HG03378 (cell line): ENCODE measurements at regions not wholly inside any gene's neighbourhood (a gene's known extent, or its start where the extent isn't known, plus 50 kb on each side); places are given as distances from the start of the nearest gene placed in this dataset.
"Not testable (repeated sequence)": the region's sequence is repeated elsewhere in the genome, so short reads cannot be mapped to it uniquely, and the experiment has no call there.

Source experiments
- ATAC-seq: cut with Tn5 transposase; IDR thresholded peaks from one replicate; pipeline ENCODE4 v1.9.1; 2021; ENCODE audit warnings: mild to moderate bottlenecking, moderate library complexity; ENCODE audit not compliant: unreplicated experiment

- no peak for ATAC-seq
Observed at GRCh38 chr4:181821039-181822004, 421.9 kb upstream of the TENM3 start.

GRCh38 chr4:181822005-181822375 lies 421.2 kb upstream of the TENM3 start:
- no peak for ATAC-seq

DNA sequence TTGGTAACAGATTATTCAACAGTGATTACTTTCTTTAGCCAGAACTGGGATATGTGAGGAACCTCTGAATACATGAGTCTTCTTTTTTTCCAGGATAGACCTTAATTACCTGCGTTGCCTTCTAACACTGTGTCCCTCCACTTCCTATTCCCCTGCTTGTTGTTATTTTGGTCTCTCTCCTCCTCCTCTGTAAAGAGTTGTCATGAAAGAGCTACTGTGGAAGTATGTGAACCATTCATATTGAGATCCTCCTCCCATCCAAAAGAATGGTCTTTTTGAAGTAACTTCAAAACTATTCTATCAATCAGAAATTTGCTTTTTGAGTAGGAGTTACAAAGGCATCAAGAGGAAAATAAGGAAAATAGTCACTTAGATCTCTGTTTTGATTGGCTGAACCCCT lies 420.0 kb upstream of the TENM3 start:
- no peak for ATAC-seq

GRCh38 chr4:181823645-181824044 lies 419.6 kb upstream of the TENM3 start:
- no peak for ATAC-seq

DNA sequence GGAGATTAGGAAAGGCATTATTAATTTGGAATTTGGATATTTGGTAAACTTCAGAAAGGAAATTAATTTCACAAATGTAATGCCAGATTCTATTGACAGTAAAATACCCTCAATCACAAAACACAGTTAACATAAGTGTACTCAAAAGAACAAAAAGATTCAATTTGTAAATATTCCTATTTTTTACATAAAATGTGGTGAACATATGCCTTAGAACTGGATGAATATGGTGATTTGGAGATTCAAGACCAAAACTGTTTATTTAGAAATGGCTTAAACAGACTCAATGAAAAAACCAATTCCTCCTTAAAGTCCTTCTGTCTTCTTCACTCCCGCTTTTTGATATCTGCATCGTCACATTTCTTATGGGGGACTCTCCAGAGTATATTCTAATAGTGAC lies 417.6 kb upstream of the TENM3 start:
- no peak for ATAC-seq

DNA sequence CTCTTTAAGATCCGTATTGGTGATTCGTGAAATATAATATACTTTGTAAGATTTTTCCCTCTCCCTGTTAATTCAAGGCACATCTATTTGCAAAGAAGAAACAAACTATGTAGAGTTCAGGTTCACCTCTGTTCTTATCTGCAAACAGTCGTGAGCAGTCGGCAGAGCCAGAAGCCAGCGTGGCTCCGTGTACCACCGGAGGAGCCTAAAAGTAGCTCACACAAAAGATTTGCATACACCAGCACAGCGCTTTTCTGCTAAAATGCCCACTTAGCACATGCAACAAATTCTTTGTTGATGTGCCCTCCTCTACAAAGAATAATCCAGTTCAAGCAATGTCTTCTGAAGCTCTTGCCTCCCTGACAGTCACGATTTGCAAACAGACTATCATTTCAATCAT lies 416.0 kb upstream of the TENM3 start:
- ATAC-seq, result no peak

DNA sequence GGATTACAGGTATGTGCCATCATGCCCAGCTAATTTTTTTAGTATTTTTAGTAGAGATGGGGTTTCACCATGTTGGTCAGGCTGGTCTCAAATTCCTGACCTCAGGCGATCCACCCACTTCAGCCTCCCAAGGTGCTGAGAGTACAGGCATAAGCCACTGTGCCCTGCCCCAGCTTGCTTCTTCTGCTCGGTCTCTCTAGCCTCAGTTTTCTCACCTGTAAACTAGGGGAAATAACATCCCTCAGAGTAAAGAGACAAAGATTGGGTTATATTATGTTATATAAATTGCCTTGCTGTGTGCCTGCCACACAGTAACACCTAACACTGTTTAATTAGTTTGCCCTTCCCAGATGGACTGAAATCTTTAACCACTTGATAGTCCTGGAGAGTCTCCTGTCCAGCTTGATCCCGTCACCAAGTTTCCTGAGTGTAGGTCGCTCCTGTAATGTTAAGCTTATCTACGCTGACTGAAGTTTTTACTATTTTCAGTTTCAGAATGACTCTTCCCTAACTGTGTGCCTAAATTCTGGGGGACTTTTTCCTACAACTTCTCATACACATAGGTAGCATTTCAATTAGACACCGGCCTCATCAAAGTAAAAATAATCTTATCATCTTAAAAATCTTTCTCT lies 412.7 kb upstream of the TENM3 start:
- ATAC-seq, result peak; percentile 78

DNA sequence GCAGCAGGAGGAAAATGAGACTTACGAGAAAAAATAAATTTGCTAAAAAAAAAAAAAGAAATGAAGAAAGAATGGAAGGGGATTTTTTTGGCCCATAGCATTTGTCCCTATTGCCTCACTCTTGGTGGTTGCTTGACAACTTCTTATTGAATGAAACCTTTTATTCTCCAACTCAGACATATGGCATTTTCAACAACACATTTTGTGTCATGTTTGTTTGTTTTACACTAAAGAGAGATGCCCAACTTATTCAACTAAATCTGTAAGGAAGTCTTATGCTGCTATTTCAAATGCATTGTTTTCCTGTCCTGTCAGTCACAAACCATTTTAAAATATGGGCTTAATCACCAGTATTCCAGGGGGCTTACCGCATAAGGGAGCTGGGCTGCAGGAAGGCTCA lies 409.1 kb upstream of the TENM3 start:
- no peak for ATAC-seq

- ATAC-seq, result no peak
Observed at GRCh38 chr4:181835348-181835747, 407.9 kb upstream of the TENM3 start.

DNA sequence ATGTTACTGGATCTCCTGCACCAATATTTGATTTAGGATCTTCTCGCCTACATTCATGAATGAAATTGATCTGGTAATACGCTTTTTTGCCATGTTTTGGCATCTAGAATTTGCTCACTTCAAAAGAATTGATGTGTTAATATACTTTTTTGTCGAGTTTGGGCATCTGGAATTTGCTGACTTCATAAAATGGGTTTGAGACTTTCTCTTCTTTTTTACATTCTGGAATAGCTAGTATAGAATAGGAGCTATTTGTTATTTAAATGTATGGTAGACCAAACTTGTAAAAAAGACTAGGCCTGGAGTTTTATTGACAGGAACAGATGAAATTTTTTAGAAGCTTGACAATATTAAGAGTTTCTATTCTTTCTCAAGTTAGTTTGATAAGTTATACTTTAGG lies 404.9 kb upstream of the TENM3 start:
- ATAC-seq, result no peak

- not testable (repeated sequence) for ATAC-seq
Observed at GRCh38 chr4:181843797-181844196, 399.4 kb upstream of the TENM3 start.

DNA sequence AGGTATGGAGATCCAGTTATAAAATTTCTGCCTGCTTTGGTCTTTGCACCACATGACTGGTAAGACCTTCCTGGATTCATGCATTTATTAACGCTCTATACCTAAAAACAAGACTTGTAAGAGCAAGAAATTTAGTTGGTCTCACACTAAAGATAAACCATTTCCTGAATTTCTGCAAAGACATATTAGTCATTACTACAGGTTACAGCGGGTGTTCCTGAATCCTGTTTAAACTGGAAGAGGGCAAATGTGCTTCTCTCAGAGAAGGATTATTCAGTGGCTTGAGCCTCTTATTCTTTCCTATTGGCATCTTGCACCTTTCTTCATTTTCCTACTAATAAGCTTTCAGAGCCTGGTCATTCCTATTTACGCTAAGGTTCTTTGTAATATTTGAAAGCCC lies 397.6 kb upstream of the TENM3 start:
- no peak for ATAC-seq

DNA sequence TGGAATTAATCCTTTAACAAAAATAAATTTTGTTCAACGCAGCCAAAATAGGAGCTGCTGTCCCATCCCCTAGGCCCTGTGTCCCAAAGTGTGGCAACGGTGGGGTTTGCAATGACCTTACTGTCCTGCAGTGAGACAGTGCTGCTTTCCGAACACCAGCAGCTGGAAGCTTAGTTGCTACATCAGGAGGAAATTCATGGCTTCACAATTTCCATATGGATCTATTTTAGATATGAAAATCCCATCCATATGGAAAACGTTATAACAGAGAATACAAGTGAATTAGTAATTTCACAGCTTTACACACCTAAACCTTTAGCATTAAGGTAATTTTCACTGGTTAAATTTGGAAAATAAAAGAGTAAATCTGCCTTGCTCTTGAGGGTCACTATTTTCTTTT lies 396.3 kb upstream of the TENM3 start:
- ATAC-seq, result no peak

- no peak for ATAC-seq
Observed at GRCh38 chr4:181848357-181848756, 394.8 kb upstream of the TENM3 start.

GRCh38 chr4:181849472-181849871 lies 393.7 kb upstream of the TENM3 start:
- ATAC-seq, result no peak

- ATAC-seq, result no peak
Observed at GRCh38 chr4:181853881-181854511, 389.2 kb upstream of the TENM3 start.

GRCh38 chr4:181855307-181855706 lies 387.9 kb upstream of the TENM3 start:
- ATAC-seq, result no peak

GRCh38 chr4:181857471-181857870 lies 385.7 kb upstream of the TENM3 start:
- ATAC-seq, result not testable (repeated sequence)

GRCh38 chr4:181858741-181859140 lies 384.5 kb upstream of the TENM3 start:
- no peak for ATAC-seq

GRCh38 chr4:181859439-181859838 lies 383.8 kb upstream of the TENM3 start:
- no peak for ATAC-seq

DNA sequence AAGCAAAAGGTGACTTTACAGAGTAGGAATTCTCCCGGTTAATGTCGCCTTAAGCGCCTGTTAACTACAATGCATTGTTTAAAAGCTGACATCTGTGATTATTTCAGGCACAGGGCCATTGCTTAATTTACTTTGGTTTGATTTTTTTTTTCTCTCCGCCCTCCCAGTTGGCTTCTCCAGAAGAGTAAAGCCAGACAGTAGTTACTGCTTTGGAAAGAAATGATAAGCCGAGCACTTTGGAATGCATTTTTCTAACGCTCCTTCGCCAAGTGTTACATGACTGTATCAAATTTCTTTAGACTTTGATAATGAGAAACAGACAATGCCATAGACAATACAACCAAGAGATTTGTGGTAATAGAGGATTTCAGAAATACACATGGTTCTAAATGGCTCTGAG lies 383.0 kb upstream of the TENM3 start:
- ATAC-seq, result no peak

DNA sequence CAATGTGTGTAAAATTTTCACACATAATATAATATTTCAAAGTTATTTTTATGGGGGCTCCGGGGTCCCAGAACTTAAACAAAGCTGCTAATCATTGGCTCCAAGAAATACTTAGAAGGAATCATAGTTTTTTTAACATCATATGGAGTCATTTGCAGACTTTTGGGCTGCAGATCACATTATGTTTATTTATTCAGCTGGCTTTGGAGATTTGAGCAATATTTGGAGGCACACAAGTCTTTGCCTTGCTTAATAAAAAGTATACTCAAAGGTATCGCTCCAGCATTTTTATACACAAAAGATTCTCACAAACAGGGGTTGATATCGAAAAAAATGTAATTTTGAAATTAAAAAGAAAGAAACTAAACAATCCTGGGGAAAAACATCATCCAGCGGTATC lies 382.5 kb upstream of the TENM3 start:
- no peak for ATAC-seq
